Adrenal gland (tissue), 5 donors: ENCODE measurements at regions not wholly inside any gene's neighbourhood (a gene's known extent, or its start where the extent isn't known, plus 50 kb on each side); places are given as distances from the start of the nearest gene placed in this dataset.

Source experiments
- CTCF ChIP-seq, 6 experiments: fragments of 450-650 bp in 4 of 6; fragments of 200-600 bp in 2 of 6; sonication (generic) in 1 of 6; IDR thresholded peaks; 1 replicate in 5 of 6; 2 replicates in 1 of 6; pipeline versions ENCODE4 v1.5.1 to v1.8.0; 2016 to 2021; ENCODE audit warnings: antibody characterized with exemption in 6 of 6, mild to moderate bottlenecking in 2 of 6, moderate library complexity in 1 of 6
- POLR2A ChIP-seq, 2 donors: fragments of 450-650 bp; IDR thresholded peaks; one replicate each; pipeline ENCODE4 v1.6.1; 2017; ENCODE audit warnings: antibody characterized with exemption in 2 of 2, mild to moderate bottlenecking in 2 of 2, moderate library complexity in 1 of 2
- donor health status: DM: no; HTN: no; CAD: no.

- no peak for TF ChIP-seq POLR2A (IDR thresholded peaks at IDR 0.05)
- no peak for TF ChIP-seq CTCF (IDR thresholded peaks at IDR 0.05)
Observed at GRCh38 chr7:20030915-20031362, 186.2 kb downstream of the MACC1 start.
